SIG-M5 (cell line): ENCODE measurements at regions not wholly inside any gene's neighbourhood (a gene's known extent, or its start where the extent isn't known, plus 50 kb on each side); places are given as distances from the start of the nearest gene placed in this dataset.
"Not testable (repeated sequence)": the region's sequence is repeated elsewhere in the genome, so short reads cannot be mapped to it uniquely, and the experiment has no call there.

Experiments used
- DNase-seq: peaks from one replicate; lab custom pipeline; 2025; lab: John Stamatoyannopoulos, UW

- DNase-seq, result not testable (repeated sequence)
Measured at GRCh38 chr16:21487956-21488355, 111.4 kb upstream of the METTL9 start.

- not testable (repeated sequence) for DNase-seq
Measured at GRCh38 chr16:21499046-21499445, 100.3 kb upstream of the METTL9 start.

- not testable (repeated sequence) for DNase-seq
Measured at GRCh38 chr16:21501223-21501868, 98.0 kb upstream of the METTL9 start.

- DNase-seq, result no peak
Measured at GRCh38 chr16:21501869-21502667, 97.3 kb upstream of the METTL9 start.

- DNase-seq, result not testable (repeated sequence)
Measured at GRCh38 chr16:21503574-21503920, 95.8 kb upstream of the METTL9 start.

GRCh38 chr16:21503941-21504832 is 95.2 kb upstream of the METTL9 start:
- not testable (repeated sequence) for DNase-seq

- not testable (repeated sequence) for DNase-seq
Measured at GRCh38 chr16:21505751-21506520, 93.4 kb upstream of the METTL9 start.

GRCh38 chr16:21506857-21507456 is 92.4 kb upstream of the METTL9 start:
- not testable (repeated sequence) for DNase-seq

GRCh38 chr16:21507631-21508305 is 91.6 kb upstream of the METTL9 start:
- not testable (repeated sequence) for DNase-seq

- not testable (repeated sequence) for DNase-seq
Measured at GRCh38 chr16:21508661-21509436, 90.5 kb upstream of the METTL9 start.

GRCh38 chr16:21509437-21510086 is 89.8 kb upstream of the METTL9 start:
- DNase-seq, result not testable (repeated sequence)

GRCh38 chr16:21510869-21511255 is 88.5 kb upstream of the METTL9 start:
- DNase-seq, result not testable (repeated sequence)

- not testable (repeated sequence) for DNase-seq
Measured at GRCh38 chr16:21511315-21512210, 87.8 kb upstream of the METTL9 start.

- not testable (repeated sequence) for DNase-seq
Measured at GRCh38 chr16:21512280-21513192, 86.8 kb upstream of the METTL9 start.

- DNase-seq, result not testable (repeated sequence)
Measured at GRCh38 chr16:21513337-21513741, 86.0 kb upstream of the METTL9 start.

GRCh38 chr16:21513812-21514473 is 85.4 kb upstream of the METTL9 start:
- not testable (repeated sequence) for DNase-seq

GRCh38 chr16:21514474-21514840 is 84.9 kb upstream of the METTL9 start:
- not testable (repeated sequence) for DNase-seq
